HL-60 (cell line): ENCODE measurements at regions not wholly inside any gene's neighbourhood (a gene's known extent, or its start where the extent isn't known, plus 50 kb on each side); places are given as distances from the start of the nearest gene placed in this dataset.

ENCODE experiments used
- CTCF ChIP-seq: IDR thresholded peaks from one replicate; pipeline ENCODE4 v1.5.1; 2011; ENCODE audit warnings: low read length, control low read depth, inconsistent platforms; ENCODE audit not compliant: insufficient read depth
- GABPA ChIP-seq: IDR thresholded peaks from 2 replicates; pipeline ENCODE4 v1.6.1; 2012; ENCODE audit warnings: low read depth
- POLR2AphosphoS5 ChIP-seq: IDR thresholded peaks from 2 replicates; pipeline ENCODE4 v1.6.1; 2012; ENCODE audit warnings: low read depth
- REST ChIP-seq: IDR thresholded peaks from 2 replicates; pipeline ENCODE4 v1.6.1; 2012; ENCODE audit warnings: low read depth; ENCODE audit not compliant: insufficient replicate concordance

- TF ChIP-seq CTCF (no peak), REST (no peak), POLR2AphosphoS5 (no peak), GABPA (no peak)
Measured at GRCh38 chr20:23145281-23145700, 59.2 kb upstream of the CD93 start.
